Neural cell (in vitro differentiated cells): ENCODE measurements at regions not wholly inside any gene's neighbourhood (a gene's known extent, or its start where the extent isn't known, plus 50 kb on each side); places are given as distances from the start of the nearest gene placed in this dataset.

Experiments used
- EP300 ChIP-seq: fragments of 450-650 bp; conservative IDR thresholded peaks from 2 replicates; pipeline ENCODE4 v1.6.1; 2014; ENCODE audit warnings: antibody characterized with exemption, mild to moderate bottlenecking, moderate library complexity; ENCODE audit not compliant: poor library complexity, severe bottlenecking
- EZH2 ChIP-seq: fragments of 200-600, 300-800 bp; shearing (Covaris generic), sonication (generic); IDR thresholded peaks from 2 replicates; pipeline ENCODE4 v1.6.1; 2014; ENCODE audit warnings: antibody characterized with exemption, low read length, borderline replicate concordance, mild to moderate bottlenecking; ENCODE audit not compliant: insufficient read depth, poor library complexity, severe bottlenecking
- POLR2AphosphoS5 ChIP-seq: IDR thresholded peaks from 2 replicates; pipeline ENCODE4 v1.6.1; 2012
- TAF1 ChIP-seq: IDR thresholded peaks from 2 replicates; pipeline ENCODE4 v1.6.1; 2012; ENCODE audit warnings: low read depth
- TF ChIP-seq, protein P1 (sequence below): fragments of 450-650 bp; IDR thresholded peaks from 2 replicates; pipeline ENCODE4 v1.5.1; 2014; ENCODE audit warnings: antibody characterized with exemption, mild to moderate bottlenecking, moderate library complexity; ENCODE audit not compliant: poor library complexity, severe bottlenecking

DNA sequence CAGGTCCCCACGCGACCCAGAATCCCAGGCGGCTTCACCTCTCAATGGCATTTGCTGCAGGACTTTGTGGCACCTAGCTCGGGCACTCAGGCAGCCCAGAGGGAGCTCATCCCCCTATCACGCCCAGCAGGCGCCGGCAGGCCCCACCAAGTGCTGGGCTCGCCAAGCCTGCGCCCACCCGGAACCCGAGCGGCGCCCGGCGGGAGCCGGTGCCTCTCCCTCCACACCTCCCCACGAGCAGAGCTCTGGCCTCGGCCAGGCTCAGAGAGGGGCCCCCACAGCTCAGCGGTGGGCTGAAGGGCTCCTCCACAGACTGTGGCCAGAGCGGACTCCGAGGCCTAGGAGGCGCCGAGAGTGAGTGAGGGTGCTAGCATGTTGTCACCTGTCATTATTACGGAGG is 286.3 kb downstream of the PDHA2 start:
- TF ChIP-seq, protein P1, sequence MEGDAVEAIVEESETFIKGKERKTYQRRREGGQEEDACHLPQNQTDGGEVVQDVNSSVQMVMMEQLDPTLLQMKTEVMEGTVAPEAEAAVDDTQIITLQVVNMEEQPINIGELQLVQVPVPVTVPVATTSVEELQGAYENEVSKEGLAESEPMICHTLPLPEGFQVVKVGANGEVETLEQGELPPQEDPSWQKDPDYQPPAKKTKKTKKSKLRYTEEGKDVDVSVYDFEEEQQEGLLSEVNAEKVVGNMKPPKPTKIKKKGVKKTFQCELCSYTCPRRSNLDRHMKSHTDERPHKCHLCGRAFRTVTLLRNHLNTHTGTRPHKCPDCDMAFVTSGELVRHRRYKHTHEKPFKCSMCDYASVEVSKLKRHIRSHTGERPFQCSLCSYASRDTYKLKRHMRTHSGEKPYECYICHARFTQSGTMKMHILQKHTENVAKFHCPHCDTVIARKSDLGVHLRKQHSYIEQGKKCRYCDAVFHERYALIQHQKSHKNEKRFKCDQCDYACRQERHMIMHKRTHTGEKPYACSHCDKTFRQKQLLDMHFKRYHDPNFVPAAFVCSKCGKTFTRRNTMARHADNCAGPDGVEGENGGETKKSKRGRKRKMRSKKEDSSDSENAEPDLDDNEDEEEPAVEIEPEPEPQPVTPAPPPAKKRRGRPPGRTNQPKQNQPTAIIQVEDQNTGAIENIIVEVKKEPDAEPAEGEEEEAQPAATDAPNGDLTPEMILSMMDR, result no peak
- TF ChIP-seq TAF1 (no peak), EZH2 (no peak), POLR2AphosphoS5 (no peak), EP300 (no peak)
